GM06990 (cell line): ENCODE measurements at regions not wholly inside any gene's neighbourhood (a gene's known extent, or its start where the extent isn't known, plus 50 kb on each side); places are given as distances from the start of the nearest gene placed in this dataset.

Experiments used
- DNase-seq: peaks from one replicate; pipeline ENCODE4 v3.0.0-alpha.2; 2011; ENCODE audit not compliant: insufficient read length; ENCODE audit errors: extremely low read depth
- H3K27me3 ChIP-seq: replicated peaks from 2 replicates; pipeline ENCODE4 v1.6.0; 2011; ENCODE audit warnings: low read length; ENCODE audit not compliant: control insufficient read depth, insufficient read depth
- H3K36me3 ChIP-seq: 2 replicates; pipeline ENCODE4 v1.5.1; 2011; ENCODE audit warnings: low read length; ENCODE audit not compliant: control insufficient read depth, insufficient read depth
- H3K4me3 ChIP-seq: replicated peaks from 2 replicates; pipeline ENCODE4 v1.5.1; 2011; ENCODE audit warnings: low read depth, mild to moderate bottlenecking, control low read depth, low read length
- CTCF ChIP-seq: IDR thresholded peaks from 2 replicates; pipeline ENCODE4 v1.5.1; 2011; ENCODE audit warnings: low read length, control low read depth, mild to moderate bottlenecking, inconsistent platforms; ENCODE audit not compliant: insufficient read depth, poor library complexity, severe bottlenecking

- TF ChIP-seq CTCF = no peak
- no peaks in the 10 kb centered on the region for H3K36me3 ChIP-seq
- no peak for DNase-seq
- H3K27me3 ChIP-seq = peaks cover 3% of the 10 kb centered on the region
- no peak overlapping the region for H3K4me3 ChIP-seq
Measured at GRCh38 chr2:236968101-236968879, 117.4 kb upstream of the COPS8 start.

- no peak overlapping the region for H3K4me3 ChIP-seq
- peaks cover 3% of the 10 kb centered on the region for H3K27me3 ChIP-seq
- H3K36me3 ChIP-seq = no peaks in the 10 kb centered on the region
- no peak for DNase-seq
- no peak for TF ChIP-seq CTCF
Measured at GRCh38 chr2:236968880-236969534, 116.7 kb upstream of the COPS8 start.

- no peaks in the 10 kb centered on the region for H3K36me3 ChIP-seq
- TF ChIP-seq CTCF = no peak
- peaks cover 3% of the 10 kb centered on the region for H3K27me3 ChIP-seq
- DNase-seq = no peak
- H3K4me3 ChIP-seq = no peak overlapping the region
Measured at GRCh38 chr2:236969767-236970655, 115.7 kb upstream of the COPS8 start.

GRCh38 chr2:236970656-236971010, 115.1 kb upstream of the COPS8 start:
- DNase-seq = no peak
- no peak for TF ChIP-seq CTCF
- Histone ChIP-seq H3K36me3 (no peaks in the 10 kb centered on the region), H3K4me3 (no peak overlapping the region), H3K27me3 (peaks cover 3% of the 10 kb centered on the region)

GRCh38 chr2:236971131-236971821, 114.4 kb upstream of the COPS8 start:
- DNase-seq = no peak
- H3K4me3 ChIP-seq = no peak overlapping the region
- no peaks in the 10 kb centered on the region for H3K36me3 ChIP-seq
- TF ChIP-seq CTCF = no peak
- H3K27me3 ChIP-seq = peaks cover 3% of the 10 kb centered on the region
